HG03139 (cell line): ENCODE measurements at regions not wholly inside any gene's neighbourhood (a gene's known extent, or its start where the extent isn't known, plus 50 kb on each side); places are given as distances from the start of the nearest gene placed in this dataset.
"Not testable (repeated sequence)": the region's sequence is repeated elsewhere in the genome, so short reads cannot be mapped to it uniquely, and the experiment has no call there.

Experiments used
- ATAC-seq: cut with Tn5 transposase; IDR thresholded peaks from one replicate; pipeline ENCODE4 v1.9.1; 2021; ENCODE audit not compliant: unreplicated experiment

DNA sequence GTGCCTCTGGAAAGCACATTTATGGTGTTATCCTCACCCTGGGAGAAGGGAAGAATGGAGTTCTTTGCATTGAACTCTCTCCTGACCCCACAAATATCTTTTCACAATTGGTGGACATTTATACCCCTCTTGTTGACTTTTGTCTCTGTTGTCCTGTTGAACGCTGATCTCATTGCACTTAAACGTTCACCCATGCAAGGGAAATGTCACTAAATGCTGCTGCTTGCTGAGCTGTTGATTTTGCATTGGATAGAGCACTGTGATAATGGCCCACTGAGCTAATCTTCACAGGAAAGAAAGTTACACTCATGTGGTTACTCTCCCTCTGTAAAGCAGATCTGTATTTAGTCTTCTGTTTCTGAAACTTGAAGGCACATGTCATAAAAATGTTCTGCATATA is 133.4 kb downstream of the FZD1 start:
- ATAC-seq: no peak

DNA sequence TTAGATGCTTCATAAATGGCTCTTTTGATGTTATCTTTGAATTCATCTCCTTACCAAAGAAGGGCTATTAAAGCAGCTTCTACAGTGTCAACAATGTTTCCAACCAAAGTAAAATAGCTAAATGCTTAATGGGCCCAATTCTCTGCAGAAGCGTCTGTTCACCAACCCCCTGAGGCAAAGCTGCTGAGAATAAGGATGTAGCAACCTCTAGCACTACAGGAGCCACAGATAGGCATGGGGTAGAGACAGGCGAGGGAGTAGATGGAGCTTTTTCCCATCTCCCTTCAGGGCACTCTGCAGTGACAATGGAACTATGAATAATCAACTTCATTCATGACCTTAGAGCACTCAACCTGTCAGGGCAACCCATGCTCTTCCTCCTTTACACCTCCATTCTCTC is 134.1 kb downstream of the FZD1 start:
- no peak for ATAC-seq

DNA sequence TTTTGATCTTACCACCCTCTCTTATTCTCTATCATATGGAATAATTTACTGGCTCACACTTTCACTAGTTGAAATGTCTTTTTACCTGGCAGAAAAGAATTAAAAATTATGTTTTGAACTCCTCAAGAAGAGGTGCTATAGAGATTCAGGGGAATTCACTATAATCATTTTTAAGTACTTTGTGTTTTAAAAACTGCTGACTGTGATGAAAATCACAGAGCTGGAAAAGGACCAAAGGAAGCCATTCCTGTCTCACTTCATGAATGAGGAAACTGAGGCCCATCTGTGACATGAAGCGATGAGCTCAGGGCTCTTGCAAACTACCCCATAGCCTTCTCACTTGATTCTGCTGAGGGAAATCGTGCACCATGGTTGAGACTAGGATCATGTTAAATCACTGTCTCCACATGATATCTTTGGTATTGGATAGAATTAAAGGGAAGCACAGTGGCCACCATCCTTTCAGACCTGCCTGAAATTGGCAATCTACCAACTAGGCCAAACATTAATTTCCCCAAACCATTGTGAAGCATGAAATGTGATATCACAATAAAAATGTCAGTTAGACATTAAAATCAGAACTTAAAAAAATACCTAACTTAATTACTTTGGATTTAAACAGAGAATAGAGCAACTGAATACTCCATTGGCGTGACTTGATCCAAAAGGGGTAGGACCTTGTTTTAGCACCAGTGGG is 141.0 kb downstream of the FZD1 start:
- ATAC-seq: no peak

DNA sequence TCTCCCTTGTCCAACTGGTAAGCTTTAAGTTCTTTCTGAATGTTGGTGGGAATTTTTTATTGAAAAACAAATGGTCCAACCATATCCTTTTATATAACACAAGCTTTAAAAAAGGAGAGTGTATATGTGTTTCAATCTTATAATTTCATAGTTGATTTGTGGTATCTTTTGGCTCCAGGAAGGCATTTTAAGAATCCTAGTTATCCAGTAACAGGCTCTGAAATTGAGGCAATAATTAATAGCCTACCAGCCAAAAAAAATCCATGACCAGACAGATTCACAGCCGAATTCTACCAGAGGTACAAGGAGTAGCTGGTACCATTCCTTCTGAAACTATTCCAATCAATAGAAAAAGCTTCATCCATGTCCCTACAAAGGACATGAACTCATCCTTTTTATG is 141.6 kb downstream of the FZD1 start:
- ATAC-seq: not testable (repeated sequence)

DNA sequence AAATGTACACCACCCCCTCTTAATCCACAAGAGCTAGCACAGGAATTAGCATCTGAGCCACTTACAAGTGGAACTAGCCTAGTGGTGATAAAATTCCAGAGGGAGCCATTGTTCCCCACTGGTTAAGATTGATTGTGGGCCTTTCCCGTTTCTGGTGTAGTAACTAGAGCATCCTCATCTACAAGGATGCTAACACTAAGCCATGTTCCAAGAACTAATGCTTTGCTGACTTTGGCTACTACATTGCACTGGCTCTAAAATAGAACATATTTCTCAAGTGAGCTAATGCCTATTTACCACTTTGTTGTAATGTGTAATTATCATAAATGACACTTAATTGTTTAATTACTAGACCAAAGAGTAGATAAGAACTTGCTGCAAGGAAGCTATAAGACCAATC is 143.7 kb downstream of the FZD1 start:
- ATAC-seq: no peak

DNA sequence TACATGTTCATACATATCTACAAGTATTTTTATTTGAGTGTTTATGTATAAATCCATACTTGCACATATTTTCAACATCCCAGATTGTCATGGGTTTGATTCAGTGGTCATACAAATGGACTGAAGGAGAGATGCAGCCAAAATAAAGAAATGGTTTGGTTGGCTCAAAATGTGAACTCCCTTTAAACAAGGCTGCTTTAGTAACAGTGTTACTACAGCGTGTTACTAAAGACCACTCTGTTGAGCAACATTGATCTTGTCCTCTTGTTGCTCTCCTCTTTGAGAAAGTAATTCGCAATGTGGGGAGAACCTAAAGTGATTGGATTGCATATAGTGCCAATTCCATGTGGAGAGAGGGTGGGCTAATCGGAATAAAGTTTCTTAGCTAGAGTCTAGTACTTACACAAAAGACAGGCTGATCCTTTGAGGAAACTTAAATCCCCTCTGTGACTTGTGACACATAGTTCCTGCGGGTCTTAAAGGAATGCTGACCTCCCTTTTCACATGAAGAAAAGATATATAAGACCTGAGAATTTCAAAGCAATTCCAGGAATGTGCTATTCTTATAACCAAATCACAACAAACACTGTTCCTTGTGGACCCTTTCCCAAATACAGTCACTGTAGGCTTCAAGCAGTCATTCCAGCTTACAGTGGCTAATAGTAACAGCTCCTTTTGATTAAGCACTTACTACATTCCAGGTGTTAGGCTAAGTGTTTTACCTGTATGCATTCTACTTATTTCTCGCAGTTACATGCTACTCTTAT is 144.3 kb downstream of the FZD1 start:
- ATAC-seq: no peak

DNA sequence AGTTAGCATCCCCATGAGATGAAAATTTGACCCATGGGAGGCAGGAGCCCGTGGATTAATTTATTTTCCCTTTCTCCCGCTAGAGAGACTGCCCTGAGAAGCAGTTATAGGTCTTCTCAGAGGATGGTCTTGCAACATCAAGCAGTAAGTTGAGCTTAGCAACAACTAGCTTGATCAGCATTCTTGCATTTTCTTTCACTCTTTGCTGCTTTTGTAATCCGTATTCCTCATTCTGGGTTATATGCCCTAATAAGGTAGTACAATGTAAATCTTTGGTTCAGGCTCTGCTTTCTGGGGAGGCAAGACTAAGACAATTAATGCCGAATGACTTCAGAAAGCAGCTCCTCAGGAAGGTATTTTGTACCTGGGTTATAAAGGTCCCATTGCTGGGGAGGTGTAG is 146.8 kb downstream of the FZD1 start:
- ATAC-seq: no peak

DNA sequence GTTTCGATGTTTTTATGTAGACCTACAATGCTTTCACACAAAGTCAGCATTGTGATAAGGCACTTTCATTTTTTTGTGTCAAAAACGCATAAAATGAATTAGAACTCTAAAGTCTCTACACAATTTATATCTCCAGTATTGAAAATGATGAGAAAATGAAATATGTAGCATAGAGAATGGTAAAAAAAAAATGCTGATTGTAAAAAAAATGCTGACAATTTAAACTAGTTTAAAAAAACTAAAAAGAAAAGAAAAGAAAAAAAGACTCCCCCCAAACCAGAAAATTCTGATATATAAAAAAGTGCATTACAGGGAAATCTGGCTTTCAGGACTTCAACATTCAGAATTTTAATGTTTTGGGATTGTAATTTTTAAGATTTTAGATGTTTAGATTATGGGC is 148.1 kb downstream of the FZD1 start:
- no peak for ATAC-seq

DNA sequence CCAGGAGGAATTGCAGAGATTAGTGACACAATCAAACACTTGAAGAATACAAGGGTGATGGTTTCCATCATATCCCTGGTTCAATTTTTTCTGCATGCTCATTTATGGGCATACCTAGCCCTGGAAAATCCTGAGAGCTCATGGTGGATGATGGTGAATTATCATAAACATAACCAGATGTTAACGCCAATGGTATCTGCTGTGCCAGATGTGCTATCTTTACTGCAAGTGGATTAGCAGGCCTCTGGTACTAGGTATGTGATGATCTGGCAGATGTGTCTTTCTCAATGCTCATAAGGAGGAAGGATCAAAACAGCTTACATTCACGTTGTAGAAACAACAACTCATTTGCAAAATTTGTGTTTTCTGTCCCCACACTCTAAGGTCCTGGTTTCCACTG is 150.5 kb downstream of the FZD1 start:
- ATAC-seq: no peak

DNA sequence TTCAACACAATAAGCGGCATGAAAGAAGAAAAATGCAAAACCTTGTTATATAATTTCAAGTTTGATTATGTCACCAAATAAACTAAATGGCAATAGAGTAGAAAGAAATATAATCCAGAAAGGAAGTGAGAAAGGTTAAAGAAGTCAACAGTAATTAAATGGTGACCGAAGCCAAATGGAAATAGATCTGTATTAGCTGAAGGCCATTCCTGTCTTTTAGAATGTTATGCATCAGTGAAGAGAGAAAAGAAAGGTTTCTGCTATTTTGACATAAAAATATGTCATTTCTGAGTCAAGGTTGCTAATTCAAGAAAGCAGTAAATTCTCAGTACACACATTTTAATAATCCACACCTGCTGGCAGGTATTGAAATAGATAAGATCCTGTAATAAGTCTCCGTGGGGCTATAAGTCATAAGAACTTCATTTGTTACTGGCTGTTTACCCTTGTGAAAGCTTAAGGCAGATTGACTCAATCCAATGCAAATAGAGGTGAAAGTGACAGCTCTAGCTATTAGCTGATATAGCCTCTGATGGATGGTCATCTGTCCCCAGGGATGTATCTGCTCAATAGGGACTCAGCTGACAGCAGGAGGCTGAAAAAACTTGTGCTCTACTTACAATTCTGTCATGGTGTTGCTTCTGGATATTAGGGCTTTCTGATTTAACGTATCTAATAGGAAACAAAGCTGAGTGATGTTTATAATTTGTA is 152.1 kb downstream of the FZD1 start:
- ATAC-seq: no peak

DNA sequence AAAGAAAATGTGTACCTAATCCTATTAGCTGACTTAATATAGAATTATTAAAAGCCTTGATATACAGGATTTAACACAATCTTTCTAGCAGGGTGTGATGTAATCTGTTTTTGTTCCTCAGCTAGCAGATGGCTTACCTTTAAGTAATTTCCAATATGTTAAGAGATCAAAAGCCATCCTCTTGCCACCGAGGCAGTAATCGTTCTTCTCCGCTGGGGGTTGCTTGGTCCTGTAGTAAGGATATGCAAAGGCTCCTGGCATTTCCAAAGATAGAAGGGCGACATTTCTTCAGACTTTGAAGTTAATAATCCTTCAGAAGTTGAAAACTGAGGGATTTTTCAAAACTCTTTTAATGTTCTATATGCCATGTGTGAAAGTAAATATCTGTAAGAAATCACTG is 156.4 kb downstream of the FZD1 start:
- ATAC-seq: no peak

DNA sequence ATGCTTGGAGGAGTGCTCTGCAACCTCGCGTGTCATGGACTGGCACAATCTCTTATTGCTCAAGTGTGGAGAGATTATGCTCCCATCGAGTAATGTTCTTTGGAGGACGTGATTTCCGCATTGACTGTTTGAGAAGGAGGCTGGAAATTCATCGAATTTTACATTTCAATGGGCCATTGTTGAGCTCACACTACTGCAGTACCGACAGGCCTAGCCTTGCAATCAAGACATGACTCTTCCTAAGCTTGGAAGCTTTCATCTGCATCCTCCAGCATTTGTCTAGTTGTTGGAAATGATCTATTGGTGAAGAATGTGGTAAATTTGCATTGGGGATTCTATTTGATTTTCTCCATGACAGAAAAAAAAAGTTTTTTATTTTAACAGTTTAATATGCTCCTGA is 156.8 kb downstream of the FZD1 start:
- ATAC-seq: no peak

DNA sequence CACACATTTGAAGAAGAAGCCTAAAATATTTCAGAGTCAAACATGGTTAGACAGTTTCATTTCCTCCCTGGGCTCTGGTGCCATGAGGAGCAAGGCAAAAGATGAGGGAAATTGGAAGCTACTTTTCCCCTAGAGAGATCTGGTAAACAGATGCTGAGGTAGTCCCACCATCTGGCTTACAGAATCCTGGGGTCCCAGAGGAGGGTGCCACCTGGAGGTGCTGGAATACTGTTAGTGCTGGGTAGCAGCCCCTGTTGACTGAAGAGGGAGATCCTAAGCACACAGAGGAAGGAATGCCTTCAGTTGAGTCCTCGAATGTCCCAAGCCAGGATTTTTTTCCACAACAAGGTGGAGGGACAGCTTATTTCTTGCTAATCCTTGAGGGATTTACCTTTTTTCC is 160.1 kb downstream of the FZD1 start:
- no peak for ATAC-seq

DNA sequence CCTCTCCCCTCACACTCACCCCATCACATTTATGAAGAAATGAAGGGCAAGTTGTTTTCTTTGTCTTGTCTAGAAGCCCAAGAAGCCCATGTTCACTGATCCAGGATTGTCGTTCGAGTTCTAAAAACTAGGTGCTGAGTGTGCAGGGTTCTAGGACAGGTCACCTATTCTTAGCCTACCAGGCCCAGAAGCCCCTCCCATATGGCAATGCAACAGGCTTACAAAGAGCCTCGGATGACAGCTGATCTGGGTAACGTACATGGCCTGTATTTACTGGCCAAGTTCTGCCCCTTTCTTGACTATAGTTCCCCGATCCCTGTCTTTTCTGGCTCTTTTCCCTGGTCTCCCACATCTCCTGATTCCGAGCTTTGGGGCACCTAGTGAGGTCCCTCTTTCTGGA is 160.9 kb downstream of the FZD1 start:
- ATAC-seq: no peak

DNA sequence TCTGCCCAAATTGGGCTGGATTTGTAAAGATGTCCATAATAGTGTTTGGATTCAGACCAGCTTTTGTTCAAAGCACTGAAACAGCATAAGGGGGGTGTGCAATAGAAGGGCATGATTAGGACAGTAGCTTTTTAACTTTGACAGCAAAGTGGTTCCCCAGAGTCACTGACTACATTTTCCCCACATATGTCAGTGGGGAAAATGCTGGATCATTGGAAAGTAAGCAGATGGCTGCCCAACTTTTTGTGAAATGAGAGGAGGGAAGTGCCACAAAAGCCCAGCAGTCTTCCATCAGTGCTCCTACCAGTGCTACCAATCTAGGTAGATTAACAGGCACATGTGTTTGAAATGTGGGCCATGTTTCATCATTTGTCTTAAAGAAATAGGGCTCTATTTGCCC is 162.8 kb downstream of the FZD1 start:
- no peak for ATAC-seq

DNA sequence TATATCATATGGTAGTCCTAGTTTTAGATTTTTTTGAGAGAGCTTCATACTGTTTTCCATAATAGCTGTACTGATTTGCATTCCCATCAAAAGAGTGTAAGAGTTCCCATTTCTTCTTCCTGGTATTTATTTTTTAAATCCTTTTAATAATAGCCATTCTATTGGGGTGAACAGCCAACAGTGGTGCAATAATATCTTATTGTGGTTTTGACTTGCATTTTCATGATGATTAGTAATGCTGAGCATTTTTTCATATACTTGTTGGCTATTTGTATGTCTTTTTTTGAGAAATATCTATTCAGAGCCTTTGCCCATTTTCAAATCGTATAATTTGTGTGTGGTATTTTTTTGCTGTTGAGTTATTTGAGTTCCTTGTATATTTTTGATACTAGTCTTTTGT is 167.4 kb downstream of the FZD1 start:
- ATAC-seq: no peak

DNA sequence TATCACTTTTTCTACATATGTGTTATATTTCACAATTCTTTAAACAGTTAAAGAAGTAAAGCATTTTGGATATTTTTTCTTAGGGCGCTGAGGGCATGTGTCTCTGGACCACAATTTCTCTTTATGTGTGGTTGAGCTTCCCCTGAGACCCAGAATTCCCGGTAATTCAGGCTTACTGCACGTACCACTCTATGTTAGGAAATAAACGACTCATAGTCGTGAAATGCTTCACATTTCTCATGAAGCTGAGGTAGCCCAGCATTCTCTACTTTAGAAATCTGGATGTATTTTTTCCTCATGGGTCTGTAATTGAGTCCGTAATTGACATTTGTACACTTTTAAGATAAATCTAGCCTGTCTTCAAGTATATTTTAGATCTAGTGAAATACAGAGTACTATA is 170.6 kb downstream of the FZD1 start:
- no peak for ATAC-seq

DNA sequence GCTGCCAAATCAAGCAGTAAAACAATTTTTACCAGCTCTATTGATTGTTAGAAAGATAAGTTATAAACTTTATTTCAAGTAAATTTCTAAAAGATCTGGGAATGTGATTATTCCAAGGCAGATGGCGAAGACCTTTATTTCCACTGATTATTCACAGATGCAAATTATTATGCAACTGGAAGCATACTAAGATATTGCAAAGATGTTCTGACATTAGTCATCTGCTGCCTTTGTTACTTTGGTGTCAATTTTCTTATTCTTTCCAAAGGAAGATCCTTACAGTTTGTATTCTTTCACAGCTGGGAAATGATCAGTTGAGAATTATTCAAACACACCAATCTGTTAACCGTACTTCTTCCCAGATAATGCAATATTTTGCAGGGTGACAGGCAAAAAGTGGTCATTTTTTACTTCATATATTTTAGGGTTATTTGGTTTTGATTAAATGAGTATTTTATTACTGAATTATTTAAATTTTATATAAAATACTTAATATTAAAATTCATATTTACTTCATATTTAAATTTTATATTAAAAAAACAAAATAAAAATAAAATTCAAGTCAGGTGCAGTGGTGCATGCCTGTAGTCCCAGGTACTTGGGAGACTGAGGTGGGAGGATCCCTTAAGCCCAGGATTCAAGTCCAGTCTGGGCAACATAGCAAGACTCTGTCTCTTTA is 171.3 kb downstream of the FZD1 start:
- no peak for ATAC-seq

DNA sequence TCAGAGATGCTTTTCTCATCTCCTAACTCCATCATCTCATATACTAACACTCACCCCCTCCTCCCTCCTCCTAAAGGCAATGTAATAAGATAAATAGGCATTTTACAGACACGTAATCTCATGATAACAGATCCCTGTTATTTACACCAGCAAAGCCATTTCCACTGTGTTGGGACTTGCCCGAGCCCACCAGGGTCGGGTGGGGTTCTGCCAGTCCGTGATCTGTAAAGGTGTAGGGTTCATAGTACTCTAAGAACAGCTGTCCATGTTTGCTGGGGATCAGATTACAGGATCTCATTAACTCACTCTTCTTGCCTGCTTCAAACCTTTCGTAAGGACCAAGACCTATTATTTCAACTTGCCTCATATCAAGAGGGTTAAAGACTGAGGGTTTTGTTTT is 172.4 kb downstream of the FZD1 start:
- no peak for ATAC-seq

DNA sequence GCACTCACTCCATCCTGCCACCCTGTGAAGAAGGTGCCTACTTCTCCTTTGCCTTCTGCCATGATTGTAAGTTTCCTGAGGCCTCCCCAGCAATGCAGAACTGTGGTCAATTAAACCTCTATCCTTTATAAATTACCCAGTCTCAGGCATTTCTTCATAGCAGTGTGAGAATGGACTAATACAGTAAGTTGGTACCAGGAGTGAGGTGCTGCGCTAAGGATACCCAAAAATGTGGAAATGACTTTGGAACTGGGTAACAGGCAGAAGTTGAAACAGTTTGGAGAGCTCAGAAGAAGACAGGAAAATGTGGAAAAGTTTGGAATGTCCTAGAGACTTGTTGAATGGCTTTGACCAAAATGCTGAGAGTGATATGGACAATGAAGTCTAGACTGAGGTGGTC is 176.0 kb downstream of the FZD1 start:
- ATAC-seq: not testable (repeated sequence)

DNA sequence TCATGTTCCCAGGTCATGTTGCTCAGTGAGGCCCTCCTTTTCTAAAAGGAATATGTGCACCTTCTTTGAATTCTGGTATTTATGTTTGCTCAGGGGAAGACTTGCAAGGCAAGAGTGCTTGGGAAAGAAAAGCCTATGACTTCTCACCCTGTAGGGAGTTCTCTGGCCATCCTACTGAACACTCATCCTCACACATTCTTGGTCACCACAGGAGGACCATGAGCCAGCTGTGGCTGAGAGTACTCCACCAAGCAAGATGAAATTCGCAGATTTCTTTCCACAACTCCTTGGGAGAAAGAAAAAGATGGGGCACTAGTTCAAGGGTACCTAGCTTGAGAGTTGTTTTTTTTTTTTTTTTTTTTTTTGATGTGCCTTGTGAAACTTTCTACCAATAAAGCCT is 179.6 kb downstream of the FZD1 start:
- ATAC-seq: no peak

DNA sequence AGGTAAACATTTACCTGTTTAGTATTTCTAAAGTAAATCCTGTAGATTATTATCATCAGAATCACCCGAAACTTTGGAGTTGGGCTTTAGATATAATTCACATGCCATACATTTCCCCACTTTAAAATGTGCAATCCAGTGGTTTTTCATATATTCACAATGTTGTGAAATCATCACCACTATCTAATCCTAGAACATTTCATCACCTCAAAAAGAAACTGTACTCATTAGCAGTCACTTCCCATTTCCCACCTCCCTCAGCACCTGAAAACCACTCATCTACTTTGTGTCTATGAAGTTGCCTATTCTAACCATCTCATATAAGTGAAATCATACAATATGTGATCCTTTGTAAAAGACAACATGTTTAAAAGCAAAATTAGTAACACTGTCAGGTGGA is 182.6 kb downstream of the FZD1 start:
- ATAC-seq: no peak
